ENCODE measurements at regions not wholly inside any gene's neighbourhood (a gene's known extent, or its start where the extent isn't known, plus 50 kb on each side); places are given as distances from the start of the nearest gene placed in this dataset.

DNA sequence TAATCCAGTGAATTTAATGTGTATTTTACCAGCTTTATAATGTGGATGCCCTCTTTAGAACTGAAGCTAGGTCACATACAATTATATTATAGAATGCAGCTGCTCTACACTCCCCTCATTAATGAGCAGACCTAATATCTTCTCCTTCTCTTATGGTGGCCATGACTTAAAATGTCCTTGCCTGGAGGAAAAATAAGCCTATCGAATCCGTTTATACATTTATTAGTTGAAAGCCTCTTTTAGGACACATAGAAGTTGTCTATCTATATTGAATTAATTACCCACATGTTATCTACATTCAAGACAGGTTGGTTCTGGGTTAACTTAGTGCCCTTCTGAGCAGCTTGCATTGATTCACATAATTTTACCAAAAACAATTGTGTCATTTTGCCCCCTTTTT lies 1716.8 kb downstream of the HACE1 start (continued):
- TF ChIP-seq JUND (CRISPR knock-in tag; IDR thresholded peaks at IDR 0.05) (no peak), EP300 (IDR thresholded peaks at IDR 0.05; ENCODE audit: low read depth in 2 of 2, low read length in 2 of 2) (no peak), EP300 (CRISPR knock-in tag; IDR thresholded peaks at IDR 0.05; ENCODE audit: borderline replicate concordance) (no peak), KAT2B (IDR thresholded peaks at IDR 0.05; ENCODE audit: borderline replicate concordance, low read depth, low read length) (no peak), BCL6 (CRISPR knock-in tag; IDR thresholded peaks at IDR 0.05) (no peak)
- TF ChIP-seq, protein P1, sequence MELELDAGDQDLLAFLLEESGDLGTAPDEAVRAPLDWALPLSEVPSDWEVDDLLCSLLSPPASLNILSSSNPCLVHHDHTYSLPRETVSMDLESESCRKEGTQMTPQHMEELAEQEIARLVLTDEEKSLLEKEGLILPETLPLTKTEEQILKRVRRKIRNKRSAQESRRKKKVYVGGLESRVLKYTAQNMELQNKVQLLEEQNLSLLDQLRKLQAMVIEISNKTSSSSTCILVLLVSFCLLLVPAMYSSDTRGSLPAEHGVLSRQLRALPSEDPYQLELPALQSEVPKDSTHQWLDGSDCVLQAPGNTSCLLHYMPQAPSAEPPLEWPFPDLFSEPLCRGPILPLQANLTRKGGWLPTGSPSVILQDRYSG (CRISPR knock-in tag; IDR thresholded peaks at IDR 0.05): no peak

DNA sequence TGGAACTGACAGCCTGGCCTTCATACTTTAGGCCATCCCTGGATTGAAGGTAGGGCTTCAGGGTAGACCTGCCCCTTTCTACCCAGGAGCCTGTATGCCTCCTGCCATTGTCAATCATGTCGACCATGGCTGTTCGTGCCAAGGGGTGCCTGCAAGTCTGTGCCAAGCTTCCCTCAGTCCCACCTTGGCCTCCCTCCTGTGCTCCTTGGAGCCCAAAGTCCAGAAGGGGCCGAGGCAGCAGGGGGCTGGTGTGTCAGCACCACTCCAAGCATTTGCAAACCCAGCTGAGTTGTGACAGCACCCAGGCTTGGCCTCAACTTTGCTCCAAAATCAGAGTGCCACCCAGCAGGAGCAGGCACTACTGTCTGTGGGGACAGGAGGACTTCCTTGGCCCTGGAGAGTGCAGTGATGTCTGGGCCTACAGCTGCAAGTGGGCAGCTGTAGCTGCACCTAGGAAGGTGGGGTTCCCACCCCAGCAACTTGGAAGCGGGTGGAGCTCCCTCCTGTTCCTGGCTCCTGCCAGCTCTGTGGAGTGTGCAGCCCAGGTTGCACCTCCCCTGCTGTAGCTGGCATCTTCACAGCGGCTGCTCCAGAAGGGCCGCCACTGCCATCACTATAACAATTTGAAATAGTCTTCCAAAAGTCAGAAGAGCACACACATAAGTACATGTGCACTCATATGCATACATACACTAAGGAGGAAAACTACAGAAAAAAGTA lies 1719.3 kb downstream of the HACE1 start:
- ChIA-PET CTCF (ENCODE audit: low intra/inter-chr PET ratio, low total read pairs) (no interaction called here), POLR2A (no interaction called here)
- Histone ChIP-seq H4K20me1 (ENCODE audit: insufficient read depth, low read length) (no peaks in the 10 kb centered on the region), H3K36me3 (replicated peaks in 1 of 2; ENCODE audit: control insufficient read depth in 1 of 2, insufficient read depth in 2 of 2, low read length in 2 of 2) (no peaks in the 10 kb centered on the region), H3K9me3 (ENCODE audit: low read length) (no peaks in the 10 kb centered on the region), H3K4me2 (ENCODE audit: low read depth, low read length) (no peak overlapping the region), H2AFZ (ENCODE audit: low read length) (no peak overlapping the region), H3K4me1 (ENCODE audit: insufficient read depth, low read length) (no peaks in the 10 kb centered on the region), H3K27me3 (ENCODE audit: control insufficient read depth in 1 of 2, insufficient read depth in 2 of 2, low read length in 2 of 2) (no peaks in the 10 kb centered on the region), H3K9ac (ENCODE audit: insufficient read depth, low read depth, low read length) (no peak overlapping the region), H3K4me3 (replicated peaks in 1 of 3; ENCODE audit: insufficient read depth in 1 of 3, low read depth in 2 of 3, low read length in 3 of 3) (no peak overlapping the region), H3K79me2 (ENCODE audit: insufficient read depth, low read length) (no peaks in the 10 kb centered on the region), H3K27ac (ENCODE audit: extremely low read length, insufficient read depth, low read length) (no peak overlapping the region)
- DNase-seq (ENCODE audit: low spot score) (no peak), ATAC-seq (no peak; the same call in 1 of the 3 replicates), FAIRE-seq (no peak)
- TF ChIP-seq NRL (CRISPR knock-in tag; IDR thresholded peaks at IDR 0.05; ENCODE audit: borderline replicate concordance) (no peak), YEATS4 (CRISPR knock-in tag; IDR thresholded peaks at IDR 0.05; ENCODE audit: borderline replicate concordance) (no peak), ZNF543 (CRISPR knock-in tag; IDR thresholded peaks at IDR 0.05) (no peak)
- no TSS peak for BruUV-seq (replicated peaks)
- in situ Hi-C loops (cut with HindIII; ENCODE audit: extremely low pct_ligation_motif_present, low pct_unique_long_range_greater_than_20kb): no loop called here
- WGBS (ENCODE audit: low lambda C conversion rate): 45% methylated on average over 5 of the region's 6 CpGs
- intact Hi-C loops (cut with micrococcal nuclease; ENCODE audit: unreplicated experiment): no loop called here

All from HepG2 (cell line).